ENCODE measurements at regions not wholly inside any gene's neighbourhood (a gene's known extent, or its start where the extent isn't known, plus 50 kb on each side); places are given as distances from the start of the nearest gene placed in this dataset.
"Not testable (repeated sequence)": the region's sequence is repeated elsewhere in the genome, so short reads cannot be mapped to it uniquely, and the experiment has no call there.

DNA sequence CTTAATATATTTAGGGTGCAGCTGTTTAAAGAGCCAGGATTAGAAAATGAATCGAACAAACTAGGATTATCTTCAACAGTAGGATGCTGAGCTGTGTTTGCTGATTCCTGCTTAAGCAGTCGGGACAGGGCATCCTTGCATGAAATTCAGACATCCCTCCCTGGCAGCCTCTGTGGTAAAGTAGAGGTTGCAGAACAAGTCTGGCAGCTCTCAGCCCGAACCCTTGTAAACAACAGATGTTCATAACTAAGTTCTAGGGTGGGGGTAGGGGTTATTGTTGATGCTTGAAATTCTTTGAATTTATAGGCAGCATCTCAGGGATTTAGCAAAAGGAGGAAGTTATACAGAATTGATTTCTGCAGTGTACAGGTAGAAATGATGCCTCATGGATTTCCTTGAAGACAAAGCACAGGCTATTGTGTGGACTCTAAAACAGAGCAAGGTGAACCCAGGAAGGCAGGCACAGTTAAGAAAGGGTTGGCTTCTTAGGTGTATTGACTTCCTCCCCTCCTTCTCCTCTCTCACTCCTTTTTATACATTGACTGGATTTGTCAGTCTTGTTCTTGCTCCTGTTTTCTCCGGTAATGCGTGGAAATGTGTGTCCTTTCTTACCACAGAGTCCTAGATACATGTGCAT, 114.7 kb downstream of the SRGAP2 start:
- TF ChIP-seq, protein P1, sequence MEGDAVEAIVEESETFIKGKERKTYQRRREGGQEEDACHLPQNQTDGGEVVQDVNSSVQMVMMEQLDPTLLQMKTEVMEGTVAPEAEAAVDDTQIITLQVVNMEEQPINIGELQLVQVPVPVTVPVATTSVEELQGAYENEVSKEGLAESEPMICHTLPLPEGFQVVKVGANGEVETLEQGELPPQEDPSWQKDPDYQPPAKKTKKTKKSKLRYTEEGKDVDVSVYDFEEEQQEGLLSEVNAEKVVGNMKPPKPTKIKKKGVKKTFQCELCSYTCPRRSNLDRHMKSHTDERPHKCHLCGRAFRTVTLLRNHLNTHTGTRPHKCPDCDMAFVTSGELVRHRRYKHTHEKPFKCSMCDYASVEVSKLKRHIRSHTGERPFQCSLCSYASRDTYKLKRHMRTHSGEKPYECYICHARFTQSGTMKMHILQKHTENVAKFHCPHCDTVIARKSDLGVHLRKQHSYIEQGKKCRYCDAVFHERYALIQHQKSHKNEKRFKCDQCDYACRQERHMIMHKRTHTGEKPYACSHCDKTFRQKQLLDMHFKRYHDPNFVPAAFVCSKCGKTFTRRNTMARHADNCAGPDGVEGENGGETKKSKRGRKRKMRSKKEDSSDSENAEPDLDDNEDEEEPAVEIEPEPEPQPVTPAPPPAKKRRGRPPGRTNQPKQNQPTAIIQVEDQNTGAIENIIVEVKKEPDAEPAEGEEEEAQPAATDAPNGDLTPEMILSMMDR (IDR thresholded peaks at IDR 0.05), result not testable (repeated sequence)
- TF ChIP-seq EZH2 (IDR thresholded peaks at IDR 0.05; ENCODE audit: borderline replicate concordance, insufficient read depth, low read depth, low read length, poor library complexity, severe bottlenecking), result not testable (repeated sequence)
